Islet of Langerhans (tissue), 1 donor: ENCODE measurements at regions not wholly inside any gene's neighbourhood (a gene's known extent, or its start where the extent isn't known, plus 50 kb on each side); places are given as distances from the start of the nearest gene placed in this dataset.
"Not testable (repeated sequence)": the region's sequence is repeated elsewhere in the genome, so short reads cannot be mapped to it uniquely, and the experiment has no call there.

Experiments
- FAIRE-seq: peaks from one replicate; lab custom pipeline; 2011; peaks lifted over from hg19 to GRCh38; lab: Jason Lieb, UNC

- FAIRE-seq, result no peak
Measured at GRCh38 chr3:118530350-118530922, 504.2 kb downstream of the IGSF11 start.

GRCh38 chr3:118530927-118531356, 503.7 kb downstream of the IGSF11 start:
- not testable (repeated sequence) for FAIRE-seq

- no peak for FAIRE-seq
Measured at GRCh38 chr3:118531816-118532215, 502.8 kb downstream of the IGSF11 start.

GRCh38 chr3:118533676-118534075, 501.0 kb downstream of the IGSF11 start:
- no peak for FAIRE-seq

- no peak for FAIRE-seq
Measured at GRCh38 chr3:118534519-118534918, 500.1 kb downstream of the IGSF11 start.

- FAIRE-seq, result no peak
Measured at GRCh38 chr3:118536764-118537163, 497.9 kb downstream of the IGSF11 start.

- no peak for FAIRE-seq
Measured at GRCh38 chr3:118537454-118537853, 497.2 kb downstream of the IGSF11 start.

- FAIRE-seq, result no peak
Measured at GRCh38 chr3:118538187-118538586, 496.5 kb downstream of the IGSF11 start.

GRCh38 chr3:118539820-118540447, 494.7 kb downstream of the IGSF11 start:
- not testable (repeated sequence) for FAIRE-seq

- not testable (repeated sequence) for FAIRE-seq
Measured at GRCh38 chr3:118540448-118540821, 494.2 kb downstream of the IGSF11 start.

- FAIRE-seq, result no peak
Measured at GRCh38 chr3:118540826-118541225, 493.8 kb downstream of the IGSF11 start.

GRCh38 chr3:118541796-118542195, 492.9 kb downstream of the IGSF11 start:
- no peak for FAIRE-seq

- no peak for FAIRE-seq
Measured at GRCh38 chr3:118543832-118544231, 490.8 kb downstream of the IGSF11 start.

GRCh38 chr3:118544458-118544857, 490.2 kb downstream of the IGSF11 start:
- no peak for FAIRE-seq

- no peak for FAIRE-seq
Measured at GRCh38 chr3:118548434-118548833, 486.2 kb downstream of the IGSF11 start.

- FAIRE-seq, result no peak
Measured at GRCh38 chr3:118550122-118550521, 484.5 kb downstream of the IGSF11 start.

- FAIRE-seq, result no peak
Measured at GRCh38 chr3:118550556-118550955, 484.1 kb downstream of the IGSF11 start.

- FAIRE-seq, result no peak
Measured at GRCh38 chr3:118554148-118554838, 480.4 kb downstream of the IGSF11 start.

- no peak for FAIRE-seq
Measured at GRCh38 chr3:118556983-118557382, 477.7 kb downstream of the IGSF11 start.

- no peak for FAIRE-seq
Measured at GRCh38 chr3:118557513-118557912, 477.1 kb downstream of the IGSF11 start.

- no peak for FAIRE-seq
Measured at GRCh38 chr3:118559286-118559685, 475.4 kb downstream of the IGSF11 start.

- no peak for FAIRE-seq
Measured at GRCh38 chr3:118564800-118565199, 469.8 kb downstream of the IGSF11 start.

- FAIRE-seq, result no peak
Measured at GRCh38 chr3:118573912-118574311, 460.7 kb downstream of the IGSF11 start.
